ENCODE measurements at regions not wholly inside any gene's neighbourhood (a gene's known extent, or its start where the extent isn't known, plus 50 kb on each side); places are given as distances from the start of the nearest gene placed in this dataset.

DNA sequence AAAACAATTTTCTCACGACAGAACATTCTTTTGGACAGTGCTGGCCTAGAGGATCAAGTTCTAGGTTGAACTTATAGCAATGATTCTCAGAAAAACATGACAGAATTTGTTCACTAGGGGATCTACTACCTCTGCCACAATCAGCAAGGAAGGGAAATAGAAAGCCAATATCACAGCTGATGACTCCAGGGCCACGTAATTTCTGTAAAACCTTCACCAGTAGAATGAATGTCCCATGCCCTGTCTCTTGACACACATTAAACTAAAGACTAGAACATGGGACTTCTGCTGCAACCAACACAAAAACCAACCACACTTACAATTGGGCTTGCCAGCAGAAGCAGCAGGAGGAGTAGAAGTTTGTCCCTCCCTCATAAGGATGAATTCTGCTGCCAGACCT, 86.0 kb upstream of the NPFFR2 start:
- intact Hi-C loops (cut with DNase I; ENCODE audit: low total_unique reads) = no loop called here
- Histone ChIP-seq H3K36me3 (no peaks in the 10 kb centered on the region), H3K27ac (no peak overlapping the region), H3K4me1 (no peaks in the 10 kb centered on the region), H3K27me3 (no peaks in the 10 kb centered on the region), H3K9me3 (peaks cover 0 to 8% (median 3%) of the 10 kb centered on the region in 4 donors), H3K4me3 (no peak overlapping the region)
- no peak for TF ChIP-seq EP300 (IDR thresholded peaks at IDR 0.05)
- TF ChIP-seq POLR2AphosphoS5 (IDR thresholded peaks at IDR 0.05) = no peak
- TF ChIP-seq POLR2A (IDR thresholded peaks at IDR 0.05) = no peak
- TF ChIP-seq, protein P1, sequence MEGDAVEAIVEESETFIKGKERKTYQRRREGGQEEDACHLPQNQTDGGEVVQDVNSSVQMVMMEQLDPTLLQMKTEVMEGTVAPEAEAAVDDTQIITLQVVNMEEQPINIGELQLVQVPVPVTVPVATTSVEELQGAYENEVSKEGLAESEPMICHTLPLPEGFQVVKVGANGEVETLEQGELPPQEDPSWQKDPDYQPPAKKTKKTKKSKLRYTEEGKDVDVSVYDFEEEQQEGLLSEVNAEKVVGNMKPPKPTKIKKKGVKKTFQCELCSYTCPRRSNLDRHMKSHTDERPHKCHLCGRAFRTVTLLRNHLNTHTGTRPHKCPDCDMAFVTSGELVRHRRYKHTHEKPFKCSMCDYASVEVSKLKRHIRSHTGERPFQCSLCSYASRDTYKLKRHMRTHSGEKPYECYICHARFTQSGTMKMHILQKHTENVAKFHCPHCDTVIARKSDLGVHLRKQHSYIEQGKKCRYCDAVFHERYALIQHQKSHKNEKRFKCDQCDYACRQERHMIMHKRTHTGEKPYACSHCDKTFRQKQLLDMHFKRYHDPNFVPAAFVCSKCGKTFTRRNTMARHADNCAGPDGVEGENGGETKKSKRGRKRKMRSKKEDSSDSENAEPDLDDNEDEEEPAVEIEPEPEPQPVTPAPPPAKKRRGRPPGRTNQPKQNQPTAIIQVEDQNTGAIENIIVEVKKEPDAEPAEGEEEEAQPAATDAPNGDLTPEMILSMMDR (IDR thresholded peaks at IDR 0.05) = no peak
- no peak for DNase-seq
- 38 to 78% (median 41%) methylated on average over 2 of the region's 2 CpGs for WGBS, 5 donors

DNA sequence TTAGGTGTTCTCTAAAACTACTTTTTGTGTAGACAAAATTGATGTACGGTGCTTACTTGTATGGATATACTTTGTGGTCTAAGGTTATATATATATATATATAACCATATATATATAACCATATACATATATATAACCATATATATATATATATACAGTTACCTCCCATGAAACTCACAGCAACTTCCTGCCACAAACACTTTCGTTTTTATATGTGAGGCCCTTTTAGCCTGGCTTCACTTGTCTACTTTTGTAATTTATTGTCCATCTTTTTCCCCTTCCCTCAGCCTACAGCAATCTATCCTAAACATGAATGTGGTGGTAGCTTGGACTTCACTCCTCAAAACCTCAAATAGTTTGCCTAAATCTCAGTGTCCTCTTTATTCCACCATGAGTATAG, 72.8 kb upstream of the NPFFR2 start:
- Histone ChIP-seq H3K9me3 (no peaks in the 10 kb centered on the region), H3K27me3 (no peaks in the 10 kb centered on the region)
- TF ChIP-seq POLR2AphosphoS5 (IDR thresholded peaks at IDR 0.05) (no peak), POLR2A (IDR thresholded peaks at IDR 0.05) (no peak), EP300 (IDR thresholded peaks at IDR 0.05) (no peak)
- TF ChIP-seq, protein P1 (IDR thresholded peaks at IDR 0.05) = no peak

DNA sequence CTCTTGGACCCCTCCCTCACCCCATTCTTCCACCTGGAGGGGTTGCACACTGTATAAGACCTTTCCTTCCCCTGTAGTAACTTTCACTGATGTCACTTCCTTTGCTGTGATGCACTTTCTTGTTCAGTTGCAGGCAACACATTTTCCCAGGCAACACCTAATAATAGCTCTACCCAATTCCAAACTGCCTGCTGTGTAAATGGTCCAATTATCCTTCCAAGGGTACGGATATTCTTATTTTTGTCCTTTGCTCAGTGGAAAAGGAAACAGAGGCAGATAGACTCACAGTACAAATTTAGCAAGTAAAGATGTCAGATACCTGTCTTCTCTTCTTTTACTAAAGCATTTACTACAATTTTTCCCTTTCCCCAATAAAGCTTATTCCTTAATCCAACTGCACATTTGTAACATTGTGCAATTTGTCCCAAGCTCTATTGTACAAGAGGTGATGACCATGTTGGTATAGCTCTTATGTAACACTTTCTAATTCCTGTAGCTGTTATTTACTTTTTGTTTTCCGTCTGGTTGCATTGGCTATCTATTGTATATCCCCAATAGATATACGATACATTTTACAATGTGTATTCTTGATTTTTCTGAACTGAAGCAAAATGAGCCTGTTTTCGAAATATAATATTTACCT, 69.1 kb upstream of the NPFFR2 start:
- H3K4me1 ChIP-seq = no peaks in the 10 kb centered on the region
- intact Hi-C loops (cut with DNase I; ENCODE audit: low total_unique reads) = no loop called here
- WGBS, 5 donors = 85 to 89% (median 86%) methylated on average over 4 of the region's 4 CpGs
- TF ChIP-seq EP300 (IDR thresholded peaks at IDR 0.05) = no peak
- TF ChIP-seq POLR2A (IDR thresholded peaks at IDR 0.05) = no peak
- TF ChIP-seq, protein P1 (IDR thresholded peaks at IDR 0.05) = no peak
- no peak for TF ChIP-seq POLR2AphosphoS5 (IDR thresholded peaks at IDR 0.05)
- no peak for DNase-seq
- H3K9me3 ChIP-seq = no peaks in the 10 kb centered on the region
- no peak overlapping the region for H3K27ac ChIP-seq
- H3K36me3 ChIP-seq = no peaks in the 10 kb centered on the region
- no peaks in the 10 kb centered on the region for H3K27me3 ChIP-seq
- no peak overlapping the region for H3K4me3 ChIP-seq

More for the DNA sequence above, 72.8 kb upstream of the NPFFR2 start:
- no peak overlapping the region for H3K27ac ChIP-seq
- intact Hi-C loops (cut with DNase I; ENCODE audit: low total_unique reads) = no loop called here
- WGBS, 5 donors = 28 to 81% (median 65%) methylated on average over 2 of the region's 2 CpGs
- H3K4me1 ChIP-seq = no peaks in the 10 kb centered on the region
- no peaks in the 10 kb centered on the region for H3K36me3 ChIP-seq
- H3K4me3 ChIP-seq = no peak overlapping the region
- DNase-seq = no peak

DNA sequence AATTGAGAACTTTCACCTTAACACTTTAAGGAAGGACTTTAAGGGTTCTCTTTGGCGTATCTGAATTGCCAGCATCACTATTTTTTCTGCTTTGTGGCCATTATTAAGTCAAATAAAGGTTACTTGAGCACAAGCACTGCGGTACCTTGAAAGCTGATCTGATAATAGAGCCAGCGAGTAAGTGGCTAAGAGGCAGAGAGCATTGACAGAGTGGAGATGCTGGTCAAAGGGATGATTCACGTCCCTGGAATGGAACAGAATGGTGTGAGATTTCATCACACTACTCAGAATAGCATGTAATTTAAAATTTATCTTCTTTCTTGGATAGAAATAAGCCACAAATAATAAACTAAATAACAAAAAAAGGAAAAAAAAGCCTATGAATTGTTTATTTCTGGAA, 57.1 kb upstream of the NPFFR2 start:
- no peak overlapping the region for H3K27ac ChIP-seq
- no peaks in the 10 kb centered on the region for H3K36me3 ChIP-seq
- DNase-seq = no peak
- intact Hi-C loops (cut with DNase I; ENCODE audit: low total_unique reads) = no loop called here
- peaks cover 0 to 6% (median 0%) of the 10 kb centered on the region in 4 donors for H3K9me3 ChIP-seq
- H3K4me1 ChIP-seq = no peaks in the 10 kb centered on the region
- TF ChIP-seq POLR2AphosphoS5 (IDR thresholded peaks at IDR 0.05) (no peak), POLR2A (IDR thresholded peaks at IDR 0.05) (no peak), EP300 (IDR thresholded peaks at IDR 0.05) (no peak)
- TF ChIP-seq, protein P1 (IDR thresholded peaks at IDR 0.05) = no peak
- H3K27me3 ChIP-seq = no peaks in the 10 kb centered on the region
- 80 to 89% (median 82%) methylated on average over 4 of the region's 4 CpGs for WGBS, 5 donors
- no peak overlapping the region for H3K4me3 ChIP-seq
